ENCODE measurements at regions not wholly inside any gene's neighbourhood (a gene's known extent, or its start where the extent isn't known, plus 50 kb on each side); places are given as distances from the start of the nearest gene placed in this dataset.
A peak's percentile ranks its signal among the peaks of the same experiment; 100 is the strongest.

DNA sequence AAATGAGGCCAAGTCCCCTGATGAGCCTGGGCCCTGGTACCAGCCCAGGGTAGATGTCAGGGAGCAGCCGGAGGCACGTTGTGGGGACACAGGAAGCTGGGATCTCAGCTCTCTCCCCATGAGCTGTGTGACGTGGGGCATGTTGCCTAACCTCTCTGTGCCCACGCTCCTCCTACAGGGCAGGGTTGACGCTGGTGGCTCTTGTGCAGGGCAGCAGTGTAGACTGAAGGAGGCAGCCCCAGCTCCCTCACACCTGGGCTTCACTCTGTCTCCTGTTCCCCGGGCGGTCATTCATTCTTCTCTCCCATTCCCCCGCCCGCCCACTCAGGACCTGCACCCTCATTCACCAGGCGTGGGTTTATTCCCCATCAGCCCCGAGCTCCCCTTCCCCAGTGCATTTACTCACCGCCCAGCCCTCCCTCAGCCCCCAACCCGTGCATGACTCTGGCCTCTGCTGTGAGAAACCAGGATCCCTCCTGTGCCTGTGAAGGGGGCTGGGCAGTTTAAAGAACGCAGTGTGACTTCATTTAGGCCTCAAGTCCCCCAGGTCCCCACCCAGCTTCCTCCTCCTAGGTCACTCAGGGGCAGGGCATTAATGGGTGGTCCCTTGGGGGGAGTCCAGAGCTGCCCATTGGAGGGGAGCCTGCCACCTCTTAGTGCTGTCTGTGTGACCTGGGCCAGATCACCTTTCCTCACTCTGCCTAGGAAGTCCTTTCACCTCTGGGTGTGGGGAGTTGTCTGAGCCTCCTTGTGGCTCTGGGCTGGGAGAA, 285.7 kb downstream of the PTPRU start:
- no peak for DNase-seq

- DNase-seq, result no peak
Measured at GRCh38 chr1:29521438-29521715, 285.1 kb downstream of the PTPRU start.

- DNase-seq, result no peak
Measured at GRCh38 chr1:29520571-29521437, 284.5 kb downstream of the PTPRU start.

- no peak for DNase-seq
Measured at GRCh38 chr1:29519788-29520110, 283.4 kb downstream of the PTPRU start.

DNA sequence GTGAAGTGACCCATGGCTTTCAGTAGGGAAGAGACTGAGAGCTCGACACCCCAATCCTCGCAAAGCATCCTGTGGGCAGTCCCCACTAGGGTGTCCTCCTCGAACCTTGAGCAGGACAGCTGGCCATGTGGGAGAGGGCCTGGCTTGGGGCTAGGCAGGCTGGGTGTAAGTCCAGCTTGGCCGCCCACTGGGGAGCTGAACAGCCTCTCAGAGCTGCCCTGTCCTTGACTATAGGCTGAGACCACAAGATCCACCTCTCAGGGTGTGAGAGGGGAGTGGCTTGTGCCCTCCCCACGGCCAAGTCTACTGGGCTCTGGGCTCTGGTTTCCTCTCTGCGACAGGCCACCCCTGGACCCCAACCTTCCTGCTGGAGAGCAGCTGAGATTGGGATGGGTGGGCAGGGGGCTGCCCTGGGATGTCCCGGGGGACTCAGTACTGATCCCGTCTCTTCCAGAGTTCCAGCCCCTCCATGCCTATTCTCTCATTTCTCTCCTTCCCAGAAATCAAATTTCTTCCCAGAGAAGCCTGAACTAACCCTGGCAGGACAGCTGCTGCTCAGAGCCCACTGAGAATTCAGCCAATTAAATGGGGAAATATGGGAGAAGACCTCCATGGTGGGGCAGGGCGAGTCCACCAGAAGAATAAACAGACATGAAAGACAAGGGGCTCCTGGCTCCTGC, 282.9 kb downstream of the PTPRU start:
- no peak for DNase-seq

- DNase-seq, result no peak
Measured at GRCh38 chr1:29518183-29518835, 282.0 kb downstream of the PTPRU start.

DNA sequence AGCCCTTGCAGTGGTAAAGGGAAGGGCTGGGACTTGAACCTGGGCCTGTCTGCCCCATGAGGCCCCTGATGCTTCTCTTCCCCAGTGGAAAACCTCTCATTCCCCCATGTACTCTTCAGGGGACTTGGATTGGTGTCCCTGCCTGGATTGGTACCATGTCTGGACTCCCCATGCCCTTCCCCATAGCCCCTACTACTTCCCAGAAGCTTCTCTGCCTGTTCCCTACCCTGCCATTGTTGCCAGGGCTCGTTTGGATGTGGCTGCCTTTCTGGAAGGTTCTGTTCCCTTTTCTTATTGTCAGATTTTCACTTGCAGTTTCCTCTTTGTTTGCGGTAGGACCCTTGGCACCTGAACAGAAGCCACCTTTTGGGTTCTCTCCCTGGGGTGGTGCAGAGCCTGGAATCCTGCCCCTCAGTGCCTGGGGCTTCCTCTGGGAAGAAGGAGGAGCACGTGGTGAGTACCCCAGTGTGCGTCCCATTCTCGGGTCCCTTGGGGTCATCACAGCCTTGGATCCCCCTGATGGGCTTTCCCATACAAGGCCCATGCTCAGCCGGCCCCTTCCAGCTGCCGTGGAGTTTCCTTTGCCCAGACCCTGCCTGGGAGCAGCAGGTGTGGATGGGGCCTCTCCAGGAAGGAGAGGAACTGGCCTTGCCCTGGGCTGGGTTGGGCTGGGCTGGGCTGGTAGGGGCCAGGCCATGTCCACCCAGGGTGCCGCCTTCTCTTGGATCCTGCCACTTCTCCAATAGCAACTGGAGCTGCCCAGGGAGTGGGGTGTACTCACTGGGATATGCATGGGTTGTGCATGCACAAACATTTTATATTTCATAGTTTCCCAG, 281.1 kb downstream of the PTPRU start:
- DNase-seq, result no peak

GRCh38 chr1:29516063-29516820, 279.9 kb downstream of the PTPRU start:
- no peak for DNase-seq

- DNase-seq, result no peak
Measured at GRCh38 chr1:29515170-29515955, 279.0 kb downstream of the PTPRU start.

GRCh38 chr1:29514361-29515169, 278.2 kb downstream of the PTPRU start:
- no peak for DNase-seq

DNA sequence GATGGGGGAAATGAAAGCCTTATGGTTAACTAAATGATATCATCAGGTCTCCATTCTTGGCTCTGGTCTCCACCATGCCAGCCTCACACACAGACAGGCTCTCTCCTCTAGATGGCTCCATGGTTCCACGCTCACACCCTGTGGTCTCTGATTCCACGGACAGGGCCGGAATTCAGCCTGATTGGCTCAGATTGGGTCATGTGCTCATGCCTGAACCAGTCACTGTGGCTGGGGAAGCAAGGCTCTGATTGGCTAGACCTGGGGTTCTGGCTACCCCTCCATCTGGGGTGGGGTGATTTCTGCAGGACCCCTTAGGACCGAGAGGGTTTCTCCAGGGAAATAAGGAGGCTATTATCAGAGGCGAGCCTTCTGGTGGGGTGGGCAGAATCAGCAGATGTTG, 277.0 kb downstream of the PTPRU start:
- peak; percentile 45 for DNase-seq

- DNase-seq, result no peak
Measured at GRCh38 chr1:29511436-29511835, 275.1 kb downstream of the PTPRU start.

GRCh38 chr1:29508458-29509107, 272.3 kb downstream of the PTPRU start:
- DNase-seq, result no peak

- no peak for DNase-seq
Measured at GRCh38 chr1:29506678-29507225, 270.4 kb downstream of the PTPRU start.

- peak; percentile 14 for DNase-seq
Measured at GRCh38 chr1:29505532-29506220, 269.4 kb downstream of the PTPRU start.

GRCh38 chr1:29504709-29505410, 268.5 kb downstream of the PTPRU start:
- no peak for DNase-seq

DNA sequence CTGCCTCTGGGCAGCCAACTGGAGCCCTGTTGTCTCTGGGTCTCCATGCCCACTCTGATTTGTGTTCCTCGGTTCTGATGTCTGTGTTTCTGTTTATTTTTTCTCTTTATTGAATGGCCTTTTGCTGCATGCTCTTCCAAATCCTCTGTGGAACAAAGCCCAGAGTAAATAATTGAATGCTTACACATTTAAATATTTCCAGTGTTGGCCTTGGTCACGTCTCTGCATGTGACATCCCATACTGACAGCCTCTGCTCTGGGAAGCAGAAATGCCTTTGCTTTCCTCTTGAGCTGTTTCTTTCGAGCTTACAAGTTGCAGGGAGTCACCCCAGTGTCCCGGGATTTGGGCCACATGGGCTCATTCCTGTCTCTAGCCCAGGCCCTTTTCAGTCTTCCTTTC, 267.9 kb downstream of the PTPRU start:
- peak; percentile 45 for DNase-seq
